DMS53 treated with DMSO at 0.1 percent for 48 hours (cell line): ENCODE measurements at regions not wholly inside any gene's neighbourhood (a gene's known extent, or its start where the extent isn't known, plus 50 kb on each side); places are given as distances from the start of the nearest gene placed in this dataset.

ENCODE experiments used
- DNase-seq: peaks from one replicate; lab custom pipeline; 2025; ENCODE audit not compliant: unreplicated experiment; lab: John Stamatoyannopoulos, UW

- no peak for DNase-seq
These were observed 551.7 kb downstream of the NR2F2 start for GRCh38 chr15:96882121-96882772.

GRCh38 chr15:96887730-96888129, 557.2 kb downstream of the NR2F2 start:
- no peak for DNase-seq

- no peak for DNase-seq
These were observed 558.3 kb downstream of the NR2F2 start for GRCh38 chr15:96888764-96889163.

- DNase-seq: no peak
These were observed 559.4 kb downstream of the NR2F2 start for GRCh38 chr15:96889734-96890480.

- no peak for DNase-seq
These were observed 560.5 kb downstream of the NR2F2 start for GRCh38 chr15:96891046-96891445.

GRCh38 chr15:96893159-96893906, 562.8 kb downstream of the NR2F2 start:
- DNase-seq: no peak

GRCh38 chr15:96894659-96895058, 564.2 kb downstream of the NR2F2 start:
- DNase-seq: no peak

GRCh38 chr15:96896766-96897165, 566.3 kb downstream of the NR2F2 start:
- no peak for DNase-seq

- no peak for DNase-seq
These were observed 583.6 kb downstream of the NR2F2 start for GRCh38 chr15:96914081-96914480.

- no peak for DNase-seq
These were observed 586.2 kb downstream of the NR2F2 start for GRCh38 chr15:96916750-96917149.

GRCh38 chr15:96924570-96924969, 594.1 kb downstream of the NR2F2 start:
- DNase-seq: no peak

- no peak for DNase-seq
These were observed 617.1 kb downstream of the NR2F2 start for GRCh38 chr15:96947296-96948229.

- DNase-seq: no peak
These were observed 618.5 kb downstream of the NR2F2 start for GRCh38 chr15:96948981-96949380.

- DNase-seq: no peak
These were observed 628.2 kb downstream of the NR2F2 start for GRCh38 chr15:96958721-96959120.

- DNase-seq: no peak
These were observed 629.0 kb downstream of the NR2F2 start for GRCh38 chr15:96959501-96959900.

- DNase-seq: no peak
These were observed 630.4 kb downstream of the NR2F2 start for GRCh38 chr15:96960711-96961480.

GRCh38 chr15:96966554-96966953, 636.1 kb downstream of the NR2F2 start:
- DNase-seq: no peak

- no peak for DNase-seq
These were observed 639.5 kb downstream of the NR2F2 start for GRCh38 chr15:96969732-96970710.

GRCh38 chr15:96972201-96972600, 641.7 kb downstream of the NR2F2 start:
- DNase-seq: no peak
